Choroid plexus epithelial cell (primary cell): ENCODE measurements at regions not wholly inside any gene's neighbourhood (a gene's known extent, or its start where the extent isn't known, plus 50 kb on each side); places are given as distances from the start of the nearest gene placed in this dataset.

Experiments
- DNase-seq: peaks from one replicate; pipeline ENCODE4 v3.0.0-alpha.2; 2010; ENCODE audit warnings: low read depth
- H3K4me3 ChIP-seq: 2 replicates; pipeline ENCODE4 v1.5.1; 2011; ENCODE audit warnings: low read depth, mild to moderate bottlenecking, control low read depth, low read length, moderate library complexity
- TF ChIP-seq, protein P1 (sequence below): conservative IDR thresholded peaks from 2 replicates; pipeline ENCODE4 v1.5.1; 2011; ENCODE audit warnings: low read depth, mild to moderate bottlenecking, control low read depth, inconsistent platforms, low read length, moderate library complexity

DNA sequence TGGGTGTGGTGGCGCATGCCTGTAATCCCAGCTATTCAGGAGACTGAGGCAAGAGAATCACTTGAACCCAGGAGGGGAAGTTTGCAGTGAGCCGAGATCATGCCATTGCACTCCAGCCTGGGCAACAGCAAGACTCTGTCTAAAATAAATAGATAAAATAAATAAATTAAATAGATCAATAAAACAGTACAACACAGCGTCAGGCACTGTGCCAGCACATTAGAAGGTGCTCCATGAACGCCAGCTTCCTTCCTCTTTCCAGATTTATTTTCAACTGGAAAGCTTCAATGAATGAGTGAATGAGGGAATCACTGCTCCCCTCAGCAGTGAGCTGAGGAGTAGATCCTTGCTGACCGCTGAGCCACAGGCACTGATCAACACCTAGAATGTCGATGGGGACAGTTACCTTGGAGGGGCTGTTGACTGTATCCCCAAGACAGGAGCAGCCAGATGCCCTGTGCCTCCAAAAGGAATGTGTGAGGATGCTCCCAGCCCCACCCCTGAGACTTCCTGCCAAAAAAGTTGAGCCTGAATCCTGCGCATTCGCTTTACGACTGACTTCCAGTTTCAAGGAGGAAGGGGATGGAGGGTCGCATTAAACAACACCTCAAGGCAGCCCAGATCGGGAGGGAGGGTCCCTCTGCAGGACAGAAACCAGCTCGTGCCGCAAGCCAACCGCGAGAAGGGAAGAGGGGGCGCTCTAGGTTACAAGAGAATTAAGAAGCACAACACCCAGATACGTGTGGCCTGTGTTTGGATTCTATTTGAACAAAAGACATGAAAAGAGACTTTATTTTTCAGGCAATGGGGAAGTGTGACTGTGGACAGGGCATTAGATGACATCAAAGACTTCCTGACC, 54.0 kb upstream of the CNOT6 start:
- no peak overlapping the region for H3K4me3 ChIP-seq
- TF ChIP-seq, protein P1, sequence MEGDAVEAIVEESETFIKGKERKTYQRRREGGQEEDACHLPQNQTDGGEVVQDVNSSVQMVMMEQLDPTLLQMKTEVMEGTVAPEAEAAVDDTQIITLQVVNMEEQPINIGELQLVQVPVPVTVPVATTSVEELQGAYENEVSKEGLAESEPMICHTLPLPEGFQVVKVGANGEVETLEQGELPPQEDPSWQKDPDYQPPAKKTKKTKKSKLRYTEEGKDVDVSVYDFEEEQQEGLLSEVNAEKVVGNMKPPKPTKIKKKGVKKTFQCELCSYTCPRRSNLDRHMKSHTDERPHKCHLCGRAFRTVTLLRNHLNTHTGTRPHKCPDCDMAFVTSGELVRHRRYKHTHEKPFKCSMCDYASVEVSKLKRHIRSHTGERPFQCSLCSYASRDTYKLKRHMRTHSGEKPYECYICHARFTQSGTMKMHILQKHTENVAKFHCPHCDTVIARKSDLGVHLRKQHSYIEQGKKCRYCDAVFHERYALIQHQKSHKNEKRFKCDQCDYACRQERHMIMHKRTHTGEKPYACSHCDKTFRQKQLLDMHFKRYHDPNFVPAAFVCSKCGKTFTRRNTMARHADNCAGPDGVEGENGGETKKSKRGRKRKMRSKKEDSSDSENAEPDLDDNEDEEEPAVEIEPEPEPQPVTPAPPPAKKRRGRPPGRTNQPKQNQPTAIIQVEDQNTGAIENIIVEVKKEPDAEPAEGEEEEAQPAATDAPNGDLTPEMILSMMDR, result peak; percentile 4
- DNase-seq, result no peak

DNA sequence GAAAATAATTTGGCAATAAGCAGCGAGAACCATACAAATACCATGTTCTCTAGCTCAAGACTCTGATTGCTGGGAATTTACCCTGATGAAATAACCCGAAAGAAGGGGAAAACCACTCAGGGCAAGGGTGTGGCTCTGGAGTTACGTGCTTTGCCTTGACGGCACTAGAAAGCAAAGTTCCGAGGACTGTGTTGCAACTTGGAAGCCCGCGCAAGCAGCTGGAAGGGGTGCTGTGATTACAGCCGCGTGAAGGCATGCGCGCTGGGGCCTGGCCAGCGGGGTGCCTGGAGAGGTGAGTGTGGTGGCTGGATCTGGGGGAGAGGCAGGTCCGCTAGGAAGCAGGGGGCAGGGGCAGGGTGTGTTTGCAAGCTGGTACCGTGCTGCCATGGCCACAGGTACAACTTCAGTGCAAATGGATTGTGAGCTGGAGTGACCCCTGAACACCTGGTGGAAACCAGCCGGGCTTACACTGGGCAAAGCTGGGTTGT, 52.6 kb upstream of the CNOT6 start:
- TF ChIP-seq, protein P1, result no peak
- no peak overlapping the region for H3K4me3 ChIP-seq
- peak; percentile 54 for DNase-seq
